Putamen (tissue), 1 donor: ENCODE measurements at regions not wholly inside any gene's neighbourhood (a gene's known extent, or its start where the extent isn't known, plus 50 kb on each side); places are given as distances from the start of the nearest gene placed in this dataset.

Source experiments
- DNase-seq: peaks from one replicate; pipeline ENCODE4 v3.0.0-alpha.2; 2016; ENCODE audit warnings: low spot score

- DNase-seq = no peak
Measured at GRCh38 chr4:126682250-126682649, 950.5 kb upstream of the INTU start.

DNA sequence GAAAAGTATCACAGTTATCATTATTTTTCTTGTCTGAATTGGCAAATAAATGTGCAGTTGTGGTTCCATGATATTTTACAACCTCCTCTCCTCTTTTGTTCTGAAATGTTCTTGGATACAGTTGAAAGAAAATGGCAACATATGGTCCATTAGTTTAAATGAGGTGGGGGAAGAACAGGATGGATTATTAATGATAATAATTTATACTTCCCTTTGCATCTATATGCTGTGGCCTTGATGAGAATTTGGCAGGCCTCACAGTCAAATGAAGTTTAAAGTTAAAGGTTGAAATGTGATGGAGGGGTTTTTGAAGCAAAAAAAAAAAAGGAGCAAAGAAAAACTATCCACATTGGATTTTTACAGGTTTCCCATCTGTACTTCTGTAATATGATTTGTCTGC is 946.3 kb upstream of the INTU start:
- no peak for DNase-seq

GRCh38 chr4:126687655-126688358 is 945.0 kb upstream of the INTU start:
- no peak for DNase-seq

DNA sequence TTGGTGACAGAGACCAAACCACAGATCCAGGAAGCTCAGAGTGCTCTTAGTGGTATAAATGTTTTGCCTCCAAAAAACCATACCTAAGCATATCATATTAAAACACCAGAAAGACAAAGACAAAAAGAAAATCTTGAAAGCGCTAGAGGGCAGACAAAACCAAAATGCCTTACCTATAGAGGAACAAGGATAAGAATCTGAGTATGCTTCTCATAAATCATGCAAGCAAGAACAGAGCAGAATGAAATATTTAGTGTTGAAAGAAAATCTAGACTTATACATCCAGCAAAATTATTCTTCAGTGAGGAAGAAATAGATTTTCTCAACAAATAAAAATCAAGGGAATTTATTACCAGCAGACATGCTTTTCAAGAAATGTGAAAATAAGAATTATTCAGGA is 941.0 kb upstream of the INTU start:
- DNase-seq = no peak

- DNase-seq = no peak
Measured at GRCh38 chr4:126697748-126698147, 935.0 kb upstream of the INTU start.

GRCh38 chr4:126698224-126698623 is 934.5 kb upstream of the INTU start:
- DNase-seq = no peak

DNA sequence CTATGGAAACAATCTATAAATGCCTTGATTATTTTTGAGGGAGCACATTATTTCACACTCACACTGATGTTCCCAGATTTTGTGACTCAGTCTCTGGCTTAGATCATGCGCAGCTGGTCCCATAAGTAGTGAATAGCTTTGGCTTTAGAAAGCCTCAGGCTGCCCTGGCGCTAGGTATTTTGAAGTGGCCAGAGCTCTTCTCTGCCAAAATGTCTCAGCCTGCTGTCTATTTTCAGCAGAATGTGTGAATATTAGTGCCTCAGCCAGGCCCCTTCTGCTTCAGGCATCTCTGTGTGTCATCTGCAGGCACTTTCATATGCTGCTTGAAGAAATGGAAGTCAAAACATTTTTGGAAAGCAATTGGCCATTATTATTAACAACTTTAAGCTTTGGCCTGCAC is 931.0 kb upstream of the INTU start:
- DNase-seq = no peak

GRCh38 chr4:126702747-126703146 is 930.0 kb upstream of the INTU start:
- no peak for DNase-seq

DNA sequence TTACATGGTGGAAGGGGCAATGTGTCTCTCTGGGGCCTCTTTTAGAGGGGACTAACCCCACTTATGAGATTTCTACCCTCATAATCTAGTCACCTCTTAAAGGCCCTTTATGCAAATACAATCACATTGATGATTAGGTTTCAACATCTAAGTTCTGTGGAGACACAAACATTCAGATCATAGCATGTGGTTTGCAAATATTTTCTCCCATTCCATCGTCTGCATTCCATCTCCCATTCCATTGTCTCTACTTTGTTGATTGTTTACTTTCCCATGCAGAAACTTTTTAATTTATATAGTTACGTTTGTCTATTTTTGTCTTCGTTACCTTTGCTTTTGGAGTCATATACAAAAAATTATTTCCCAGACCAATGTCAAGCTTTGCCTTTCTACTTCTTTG is 927.5 kb upstream of the INTU start:
- DNase-seq = no peak

- DNase-seq = no peak
Measured at GRCh38 chr4:126708716-126709115, 924.0 kb upstream of the INTU start.

- no peak for DNase-seq
Measured at GRCh38 chr4:126710935-126711334, 921.8 kb upstream of the INTU start.

GRCh38 chr4:126715067-126715466 is 917.7 kb upstream of the INTU start:
- DNase-seq = no peak

DNA sequence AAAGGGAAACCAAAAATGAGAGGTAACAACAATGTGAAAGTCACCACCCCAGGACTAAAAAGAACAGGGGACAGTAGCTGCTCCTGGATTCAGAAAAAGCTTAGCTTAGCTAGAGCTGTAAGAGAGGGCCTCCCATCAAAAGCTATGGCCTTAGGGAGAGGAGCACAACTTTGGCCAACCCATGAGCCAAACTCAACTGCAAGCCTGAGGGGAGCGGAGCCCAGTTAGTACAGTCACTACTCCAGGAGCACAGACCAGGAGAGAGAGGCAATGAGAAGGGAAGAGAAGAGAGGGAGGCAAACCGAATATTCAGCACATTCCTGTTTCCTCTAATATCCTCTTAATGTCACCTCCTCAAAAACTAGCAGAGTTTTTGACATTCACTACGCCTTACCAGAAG is 917.1 kb upstream of the INTU start:
- no peak for DNase-seq

DNA sequence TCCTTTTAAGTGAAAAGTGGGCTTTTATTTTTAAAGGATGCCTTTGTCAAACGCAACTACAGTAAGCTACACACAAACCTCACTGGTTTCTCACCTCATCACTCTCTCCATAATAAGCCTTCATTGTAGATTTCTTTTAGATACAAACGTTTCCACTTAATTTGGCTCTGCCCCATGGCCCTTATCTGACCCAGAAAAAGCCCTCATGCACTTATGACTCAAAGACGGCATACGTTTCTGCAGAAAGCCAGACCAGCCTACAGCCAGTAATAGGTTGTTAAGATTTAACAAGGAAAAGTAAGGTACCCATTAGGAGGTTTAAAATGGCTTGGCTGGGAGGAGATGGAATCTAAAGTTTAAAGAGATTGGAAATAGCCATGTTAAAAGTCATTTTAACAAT is 914.6 kb upstream of the INTU start:
- no peak for DNase-seq

DNA sequence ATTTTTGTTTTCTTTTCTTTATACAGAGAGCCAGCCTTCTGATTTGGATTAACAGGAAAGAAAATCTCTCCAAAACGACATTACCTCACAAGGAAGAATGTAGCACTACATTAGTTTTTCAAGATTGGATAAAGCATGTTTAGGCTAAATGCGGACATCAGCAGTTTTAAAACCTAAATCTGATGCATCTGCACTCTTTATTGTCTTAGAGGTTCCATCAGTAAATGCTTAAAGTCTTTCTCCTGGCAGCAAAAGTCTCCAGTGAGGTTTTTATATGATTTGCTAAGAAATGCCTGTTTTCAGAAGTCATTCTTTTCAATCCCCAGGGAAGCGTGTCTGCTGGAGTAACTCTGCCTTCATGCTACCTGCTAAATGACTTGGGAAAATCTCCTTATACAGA is 912.9 kb upstream of the INTU start:
- DNase-seq = no peak

- no peak for DNase-seq
Measured at GRCh38 chr4:126725906-126726305, 906.9 kb upstream of the INTU start.

DNA sequence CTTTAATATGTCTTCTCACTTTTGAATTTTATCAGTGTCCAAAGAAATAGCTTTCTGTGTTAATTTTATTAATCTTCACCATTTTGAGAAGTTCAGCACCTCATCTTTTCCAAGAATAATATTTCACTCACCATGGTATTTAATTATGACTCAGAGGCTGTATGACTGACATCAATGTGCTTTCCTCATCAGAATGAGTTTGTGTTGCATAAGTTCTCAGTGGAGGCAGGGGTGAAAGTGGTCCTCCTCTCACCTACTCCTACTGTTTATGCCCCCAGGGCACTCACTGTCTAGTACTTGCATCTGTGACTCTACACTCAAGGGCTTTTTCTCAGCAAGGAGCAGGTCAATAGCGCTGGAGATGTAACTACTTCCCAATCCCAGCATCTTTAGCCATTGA is 905.3 kb upstream of the INTU start:
- DNase-seq = no peak

DNA sequence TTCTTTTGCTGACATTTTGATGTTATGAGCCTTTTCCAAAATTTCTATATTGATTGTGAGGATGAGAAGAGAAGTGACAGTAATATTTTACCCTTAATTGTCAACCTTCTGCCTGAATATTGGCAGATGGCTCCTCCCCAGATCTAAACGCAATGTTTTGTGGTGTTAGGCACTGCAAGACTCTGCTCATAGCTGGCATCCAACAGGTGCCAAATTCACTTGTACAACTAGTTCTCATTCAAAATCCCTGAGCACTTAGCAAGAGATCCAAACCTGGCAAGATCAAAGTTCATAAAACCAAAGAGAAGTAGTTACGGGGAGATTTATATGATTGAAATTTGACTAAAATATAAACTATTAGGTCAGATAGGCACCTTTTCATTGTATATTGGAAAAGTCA is 901.7 kb upstream of the INTU start:
- DNase-seq = no peak

- no peak for DNase-seq
Measured at GRCh38 chr4:126733301-126733700, 899.5 kb upstream of the INTU start.

DNA sequence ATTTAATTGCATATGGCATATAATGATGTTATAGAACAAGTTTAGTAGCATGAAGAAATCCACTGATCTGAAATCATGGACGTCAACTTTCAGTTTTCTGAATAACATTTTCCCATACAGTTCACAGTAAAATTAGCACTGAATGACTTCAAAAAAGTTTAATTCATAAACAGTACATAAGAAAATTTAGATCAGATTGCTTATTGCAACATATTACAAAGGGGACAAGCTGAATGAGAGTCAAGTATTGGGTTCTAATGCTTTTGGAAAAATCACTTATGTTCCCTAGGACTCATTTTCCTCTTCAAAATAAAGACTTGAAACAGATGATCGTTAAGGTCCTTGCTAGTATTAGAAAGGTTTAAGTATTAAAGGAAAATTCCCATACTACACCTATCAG is 898.3 kb upstream of the INTU start:
- no peak for DNase-seq

GRCh38 chr4:126735294-126736132 is 897.2 kb upstream of the INTU start:
- DNase-seq = no peak

DNA sequence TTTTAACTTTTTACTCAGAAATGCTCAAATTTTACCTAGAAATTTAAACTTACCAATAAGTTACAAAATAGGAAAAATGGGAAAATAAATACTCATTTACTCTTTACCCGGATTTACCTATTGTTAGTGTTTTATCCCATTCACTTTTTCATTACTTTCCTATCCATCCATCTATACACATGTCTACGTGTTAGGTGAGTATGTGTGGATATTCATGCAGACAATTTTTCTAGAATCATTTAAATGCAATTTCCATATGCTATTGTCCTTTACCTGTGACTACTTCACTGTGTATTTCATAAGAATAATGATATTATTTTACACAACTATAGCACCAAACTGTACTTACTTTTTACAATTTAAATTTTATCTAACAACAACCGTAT is 896.6 kb upstream of the INTU start:
- no peak for DNase-seq

DNA sequence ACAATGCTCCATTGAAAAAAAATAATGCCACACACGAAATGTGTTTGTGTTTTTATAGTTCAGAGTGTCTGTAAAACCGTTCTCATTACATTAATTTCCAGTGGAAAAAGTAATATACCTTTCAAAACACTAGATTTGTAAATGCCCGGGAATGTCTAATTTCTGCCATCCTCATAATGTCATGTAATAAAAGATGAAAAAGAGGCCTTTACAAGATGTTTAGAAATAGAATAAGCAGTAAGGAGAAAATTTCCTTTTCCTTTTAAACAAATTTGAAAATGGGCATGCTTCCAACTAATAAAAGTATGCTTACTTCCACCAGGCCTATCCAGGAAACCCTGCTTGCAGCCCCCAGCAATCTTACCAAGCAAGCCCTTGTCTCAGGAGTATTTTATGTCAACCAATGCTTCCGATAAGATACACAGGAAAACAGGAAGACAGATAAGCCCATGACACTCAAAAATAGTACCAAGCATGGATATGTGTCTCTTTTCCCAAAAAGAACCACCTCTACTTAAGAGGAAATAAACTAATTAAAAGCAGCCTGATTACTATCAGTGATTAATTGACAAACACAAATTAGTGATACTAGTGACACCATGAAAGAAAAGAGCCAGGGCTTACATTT is 894.7 kb upstream of the INTU start:
- no peak for DNase-seq
